ENCODE measurements at regions not wholly inside any gene's neighbourhood (a gene's known extent, or its start where the extent isn't known, plus 50 kb on each side); places are given as distances from the start of the nearest gene placed in this dataset.

DNA sequence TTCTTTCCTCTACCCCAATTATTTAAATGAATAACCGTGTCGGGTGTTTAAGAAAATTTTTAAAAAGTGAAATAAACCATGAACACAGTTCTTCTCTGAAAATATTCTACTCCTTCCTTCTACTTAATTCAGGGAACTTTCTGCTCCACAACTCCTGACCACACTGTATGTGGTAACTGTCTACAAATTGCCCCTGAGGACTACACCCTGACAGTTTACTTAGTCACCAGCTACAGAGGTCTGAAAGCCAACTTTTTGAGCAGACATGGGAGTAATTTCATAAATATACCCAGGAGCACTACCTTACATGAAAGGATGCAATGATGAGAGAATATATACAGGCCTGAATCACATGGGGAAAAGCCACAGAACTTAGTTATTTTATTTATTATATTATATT is 523.2 kb upstream of the SORCS1 start:
- TF ChIP-seq MAZ (IDR thresholded peaks at IDR 0.05; ENCODE audit: borderline replicate concordance, low read depth, low read length) (no peak), CEBPB (IDR thresholded peaks at IDR 0.05; ENCODE audit: low read depth, low read length) (no peak), RAD21 (IDR thresholded peaks at IDR 0.05; ENCODE audit: low read length) (no peak), MXI1 (IDR thresholded peaks at IDR 0.05; ENCODE audit: borderline replicate concordance, low read depth, low read length) (no peak), SMC3 (IDR thresholded peaks at IDR 0.05; ENCODE audit: low read depth, low read length) (no peak), RFX5 (IDR thresholded peaks at IDR 0.05; ENCODE audit: low read depth, low read length) (no peak), FOS (IDR thresholded peaks at IDR 0.05; ENCODE audit: low read depth, low read length) (no peak), MAFK (IDR thresholded peaks at IDR 0.05; ENCODE audit: low read depth, low read length) (no peak), POLR2A (IDR thresholded peaks at IDR 0.05; ENCODE audit: low read depth, low read length) (no peak), RCOR1 (IDR thresholded peaks at IDR 0.05; ENCODE audit: insufficient replicate concordance, low read length) (no peak), CHD1 (IDR thresholded peaks at IDR 0.05; ENCODE audit: low read depth, low read length) (no peak), NFE2L2 (IDR thresholded peaks at IDR 0.05; ENCODE audit: low read depth, low read length) (no peak), BHLHE40 (IDR thresholded peaks at IDR 0.05; ENCODE audit: low read depth, low read length) (no peak)
- TF ChIP-seq, protein P1, sequence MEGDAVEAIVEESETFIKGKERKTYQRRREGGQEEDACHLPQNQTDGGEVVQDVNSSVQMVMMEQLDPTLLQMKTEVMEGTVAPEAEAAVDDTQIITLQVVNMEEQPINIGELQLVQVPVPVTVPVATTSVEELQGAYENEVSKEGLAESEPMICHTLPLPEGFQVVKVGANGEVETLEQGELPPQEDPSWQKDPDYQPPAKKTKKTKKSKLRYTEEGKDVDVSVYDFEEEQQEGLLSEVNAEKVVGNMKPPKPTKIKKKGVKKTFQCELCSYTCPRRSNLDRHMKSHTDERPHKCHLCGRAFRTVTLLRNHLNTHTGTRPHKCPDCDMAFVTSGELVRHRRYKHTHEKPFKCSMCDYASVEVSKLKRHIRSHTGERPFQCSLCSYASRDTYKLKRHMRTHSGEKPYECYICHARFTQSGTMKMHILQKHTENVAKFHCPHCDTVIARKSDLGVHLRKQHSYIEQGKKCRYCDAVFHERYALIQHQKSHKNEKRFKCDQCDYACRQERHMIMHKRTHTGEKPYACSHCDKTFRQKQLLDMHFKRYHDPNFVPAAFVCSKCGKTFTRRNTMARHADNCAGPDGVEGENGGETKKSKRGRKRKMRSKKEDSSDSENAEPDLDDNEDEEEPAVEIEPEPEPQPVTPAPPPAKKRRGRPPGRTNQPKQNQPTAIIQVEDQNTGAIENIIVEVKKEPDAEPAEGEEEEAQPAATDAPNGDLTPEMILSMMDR (conservative IDR thresholded peaks at IDR 0.05; ENCODE audit: low read depth, low read length) = no peak
- TF ChIP-seq, protein P2, sequence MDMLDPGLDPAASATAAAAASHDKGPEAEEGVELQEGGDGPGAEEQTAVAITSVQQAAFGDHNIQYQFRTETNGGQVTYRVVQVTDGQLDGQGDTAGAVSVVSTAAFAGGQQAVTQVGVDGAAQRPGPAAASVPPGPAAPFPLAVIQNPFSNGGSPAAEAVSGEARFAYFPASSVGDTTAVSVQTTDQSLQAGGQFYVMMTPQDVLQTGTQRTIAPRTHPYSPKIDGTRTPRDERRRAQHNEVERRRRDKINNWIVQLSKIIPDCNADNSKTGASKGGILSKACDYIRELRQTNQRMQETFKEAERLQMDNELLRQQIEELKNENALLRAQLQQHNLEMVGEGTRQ (IDR thresholded peaks at IDR 0.05; ENCODE audit: low read depth, low read length) = no peak
- TF ChIP-seq, protein P3, sequence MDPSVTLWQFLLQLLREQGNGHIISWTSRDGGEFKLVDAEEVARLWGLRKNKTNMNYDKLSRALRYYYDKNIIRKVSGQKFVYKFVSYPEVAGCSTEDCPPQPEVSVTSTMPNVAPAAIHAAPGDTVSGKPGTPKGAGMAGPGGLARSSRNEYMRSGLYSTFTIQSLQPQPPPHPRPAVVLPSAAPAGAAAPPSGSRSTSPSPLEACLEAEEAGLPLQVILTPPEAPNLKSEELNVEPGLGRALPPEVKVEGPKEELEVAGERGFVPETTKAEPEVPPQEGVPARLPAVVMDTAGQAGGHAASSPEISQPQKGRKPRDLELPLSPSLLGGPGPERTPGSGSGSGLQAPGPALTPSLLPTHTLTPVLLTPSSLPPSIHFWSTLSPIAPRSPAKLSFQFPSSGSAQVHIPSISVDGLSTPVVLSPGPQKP (IDR thresholded peaks at IDR 0.05; ENCODE audit: borderline replicate concordance, low read depth, low read length) = no peak
- H3K4ac ChIP-seq (ENCODE audit: low read depth, low read length) = no peak overlapping the region
- no peak overlapping the region for H3K4me2 ChIP-seq (ENCODE audit: low read depth, low read length)
- H3K4me1 ChIP-seq (ENCODE audit: control insufficient read depth, insufficient read depth, low read length) = no peaks in the 10 kb centered on the region
- no peaks in the 10 kb centered on the region for H3K27me3 ChIP-seq (ENCODE audit: control insufficient read depth, insufficient read depth, low read length)
- in situ Hi-C loops (cut with MboI; ENCODE audit: low sequenced_read_pairs) = no loop called here
- ATAC-seq (ENCODE audit: low read depth) (no peak), DNase-seq (no peak)
- no peak overlapping the region for H3K4me3 ChIP-seq (ENCODE audit: insufficient read depth, low read depth, low read length)
- ChIA-PET CTCF (no interaction called here), POLR2A (ENCODE audit: unreplicated experiment) (no interaction called here)
- H3K27ac ChIP-seq (ENCODE audit: insufficient read depth, low read length) = no peak overlapping the region
- H4K5ac ChIP-seq (ENCODE audit: low read depth, low read length) = no peak overlapping the region
- no peak overlapping the region for H4K91ac ChIP-seq (ENCODE audit: insufficient read depth, low read depth, low read length)
- H3K9me1 ChIP-seq (ENCODE audit: insufficient read depth, low read length) = no peaks in the 10 kb centered on the region
- intact Hi-C loops (cut with micrococcal nuclease) = no loop called here
- no TSS peak for BruUV-seq (replicated peaks)
- no peak overlapping the region for H3K18ac ChIP-seq (ENCODE audit: low read depth, low read length)
- no peak overlapping the region for H3K23ac ChIP-seq (ENCODE audit: low read depth, low read length)
- peaks cover 3% of the 10 kb centered on the region; the same call in 1 of the 2 replicates for H3K9me3 ChIP-seq (ENCODE audit: control insufficient read depth, insufficient read depth, low read length)
- no peak overlapping the region for H2BK5ac ChIP-seq (ENCODE audit: low read depth, low read length, poor library complexity, severe bottlenecking)
- H2BK120ac ChIP-seq (ENCODE audit: low read depth, low read length) = no peak overlapping the region
- no CpG with 5 or more reads among the region's 2 CpGs for WGBS, 2 experiments (ENCODE audit: extremely low coverage in 2 of 2, insufficient read length in 1 of 2)
- H3K36me3 ChIP-seq (ENCODE audit: control insufficient read depth, insufficient read depth, low read length) = no peaks in the 10 kb centered on the region
- no peaks in the 10 kb centered on the region for H3K79me1 ChIP-seq (ENCODE audit: low read depth in 1 of 2, low read length in 2 of 2)
- H2AK5ac ChIP-seq (ENCODE audit: low read depth, low read length) = no peak overlapping the region
- no peak overlapping the region for H2BK15ac ChIP-seq (ENCODE audit: low read depth, low read length)
- H3K14ac ChIP-seq (replicated peaks; ENCODE audit: low read depth, low read length) = no peak overlapping the region
- no peak overlapping the region for H4K8ac ChIP-seq (ENCODE audit: low read depth in 2 of 2, low read length in 2 of 2)
- H3K9ac ChIP-seq (ENCODE audit: low read depth, low read length) = no peak overlapping the region
- no peak overlapping the region for H2AK9ac ChIP-seq (replicated peaks; ENCODE audit: low read depth, low read length, poor library complexity)
- H2BK20ac ChIP-seq (ENCODE audit: low read depth, low read length) = no peak overlapping the region
- no peak overlapping the region for H2AFZ ChIP-seq (replicated peaks; ENCODE audit: low read length, poor library complexity)
- H3K56ac ChIP-seq (ENCODE audit: extremely low read depth, insufficient read depth, low read length) = no peak overlapping the region
- H4K20me1 ChIP-seq (ENCODE audit: insufficient read depth, low read length) = no peaks in the 10 kb centered on the region
- dilution Hi-C loops (cut with HindIII; ENCODE audit: low sequenced_read_pairs, unreplicated experiment) = no loop called here

Measured in IMR-90 (cell line).